GM19467 (cell line): ENCODE measurements at regions not wholly inside any gene's neighbourhood (a gene's known extent, or its start where the extent isn't known, plus 50 kb on each side); places are given as distances from the start of the nearest gene placed in this dataset.

ENCODE experiments used
- ATAC-seq: cut with Tn5 transposase; IDR thresholded peaks from one replicate; pipeline ENCODE4 v1.9.1; 2021; ENCODE audit warnings: mild to moderate bottlenecking, moderate library complexity; ENCODE audit not compliant: unreplicated experiment

DNA sequence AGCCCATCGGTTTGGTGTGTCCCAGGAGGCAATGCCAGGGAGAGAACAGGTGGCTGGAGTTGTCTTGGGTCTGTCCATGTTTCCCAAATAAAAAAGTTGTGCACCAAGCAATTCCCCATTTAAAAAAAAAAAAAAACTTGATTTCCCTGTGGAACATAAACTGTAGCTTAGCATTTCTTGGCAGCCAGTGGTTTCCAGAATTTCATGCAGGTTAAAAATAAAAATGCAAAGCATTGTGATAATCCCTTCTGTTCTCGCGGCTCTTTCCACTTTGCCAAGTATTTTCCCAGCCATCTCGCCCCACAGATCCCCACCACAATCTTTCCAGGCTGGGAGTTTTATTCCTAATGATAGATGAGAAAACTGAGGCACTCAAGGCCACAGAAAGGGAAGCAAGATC, 51.4 kb upstream of the MSX1 start:
- ATAC-seq = no peak

DNA sequence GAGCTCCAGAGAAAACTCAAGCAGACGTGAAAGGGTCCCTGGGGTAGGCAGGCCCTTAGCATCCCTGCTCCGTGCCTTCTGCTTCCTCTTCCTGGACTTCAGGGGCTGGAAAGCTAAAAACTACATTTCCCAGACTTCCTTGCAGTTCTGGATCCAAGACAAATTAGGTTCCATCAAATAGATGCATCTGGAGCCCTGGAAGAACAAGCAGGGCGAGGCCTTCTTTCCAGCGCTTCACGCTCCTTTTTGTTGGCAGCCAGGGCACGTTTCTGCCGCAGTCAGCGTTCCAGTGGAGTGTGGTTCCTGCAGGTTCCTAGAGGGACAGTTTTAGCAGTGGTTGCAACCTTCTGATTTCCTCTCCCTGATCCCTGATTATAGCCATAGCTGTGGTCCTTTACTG, 53.6 kb upstream of the MSX1 start:
- no peak for ATAC-seq

DNA sequence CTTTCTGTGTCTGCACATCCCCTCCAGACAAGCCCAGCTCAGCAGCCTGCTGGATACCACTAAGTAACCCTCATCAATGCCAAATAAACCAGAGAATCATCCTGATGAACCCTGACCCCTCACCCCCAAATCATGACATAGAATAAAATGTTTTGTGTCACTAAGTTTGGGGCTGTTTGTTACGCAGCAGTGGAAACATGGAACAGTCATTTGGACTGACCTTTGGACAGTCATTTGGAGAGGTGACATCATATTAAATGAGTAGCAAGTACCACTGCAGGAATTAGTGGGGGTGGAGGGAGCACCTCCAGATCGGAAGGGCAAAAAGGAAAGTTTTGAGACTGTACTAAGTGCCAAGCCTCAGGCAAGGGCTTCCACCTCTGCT, 55.6 kb upstream of the MSX1 start:
- no peak for ATAC-seq

DNA sequence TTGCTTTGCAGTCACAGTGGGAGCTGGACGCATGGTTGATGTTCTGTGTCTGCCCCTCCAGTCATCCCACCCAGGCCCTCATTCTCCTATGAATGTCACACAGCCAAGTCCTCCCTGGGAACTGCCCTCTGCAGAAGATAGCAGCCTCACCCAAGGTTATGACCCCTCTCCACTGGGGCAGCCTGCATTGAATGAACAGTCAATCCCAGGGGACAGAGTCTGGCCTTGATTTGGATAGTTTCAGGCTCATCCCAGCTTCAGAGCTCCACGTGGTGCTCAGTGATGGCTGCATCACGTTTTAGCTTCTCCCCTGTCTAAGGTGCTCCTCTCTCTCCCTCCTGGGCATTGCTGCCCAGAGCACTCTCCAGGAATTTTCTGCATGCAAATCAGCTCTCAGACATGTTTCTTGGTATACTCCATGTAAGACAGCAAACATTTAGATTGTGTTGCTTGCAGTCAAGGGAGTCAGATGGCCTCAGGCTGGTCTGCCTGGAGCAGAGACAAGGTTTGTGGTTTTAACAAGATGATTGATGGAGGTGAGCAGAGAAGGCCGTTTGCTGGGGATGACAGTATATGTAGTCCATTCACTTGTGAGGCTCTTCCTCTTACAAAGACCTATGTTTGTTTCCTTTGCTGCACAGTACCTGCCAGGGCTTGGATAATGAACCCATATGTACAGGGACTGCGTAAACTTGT, 56.1 kb upstream of the MSX1 start:
- no peak for ATAC-seq

DNA sequence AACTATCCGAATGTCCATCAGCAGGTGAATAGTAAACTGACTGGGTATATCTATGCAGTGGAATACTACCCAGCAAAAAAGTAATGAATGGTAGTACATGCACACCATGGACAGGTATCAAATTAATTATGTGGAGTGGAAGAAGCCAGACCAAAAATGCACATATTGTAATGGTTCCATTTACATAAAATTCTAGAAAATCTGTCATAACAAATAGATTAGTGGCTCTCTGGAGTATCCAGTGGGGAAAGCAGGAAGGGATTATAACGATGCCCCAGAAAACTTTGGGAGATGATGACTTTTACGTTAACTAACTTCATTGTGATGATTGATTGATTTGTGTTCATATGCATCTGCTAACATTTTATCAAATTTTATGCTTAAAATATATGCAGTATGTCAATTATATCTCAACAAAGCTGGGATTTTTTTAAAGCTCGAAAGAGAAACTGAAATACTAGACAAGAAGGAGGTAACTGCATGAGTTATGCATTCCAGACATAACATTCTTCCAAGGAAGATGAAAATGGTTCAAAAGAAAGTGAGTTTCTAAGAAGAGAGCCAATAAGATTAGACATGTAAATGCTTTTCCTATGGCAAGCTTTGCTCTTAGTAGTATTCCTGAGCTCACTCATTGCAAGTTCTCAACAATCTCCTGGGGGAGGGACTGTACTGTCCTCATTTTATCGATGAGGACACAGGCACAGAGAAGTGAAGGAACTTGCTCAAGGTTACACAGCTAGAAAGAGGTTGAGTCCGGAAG, 58.6 kb upstream of the MSX1 start:
- ATAC-seq = no peak

DNA sequence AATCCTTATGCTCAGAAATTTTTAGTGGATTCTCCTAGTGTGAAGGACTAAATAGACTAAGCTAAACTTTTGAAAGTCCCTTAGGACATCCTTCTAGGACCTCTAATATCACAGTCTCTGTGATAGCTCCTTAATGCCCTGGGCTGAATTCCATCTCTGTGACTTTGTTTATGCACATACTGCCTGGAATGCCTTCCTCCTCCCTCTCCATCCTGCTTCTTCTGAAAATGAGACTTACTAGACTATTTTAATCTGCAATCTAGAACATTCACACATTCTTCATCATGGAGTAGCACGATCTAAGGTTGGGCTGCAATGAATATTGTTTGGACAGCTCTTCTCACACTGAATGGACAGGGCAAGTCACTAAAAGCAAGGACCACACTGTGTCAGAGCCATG, 65.0 kb upstream of the MSX1 start:
- ATAC-seq = no peak

DNA sequence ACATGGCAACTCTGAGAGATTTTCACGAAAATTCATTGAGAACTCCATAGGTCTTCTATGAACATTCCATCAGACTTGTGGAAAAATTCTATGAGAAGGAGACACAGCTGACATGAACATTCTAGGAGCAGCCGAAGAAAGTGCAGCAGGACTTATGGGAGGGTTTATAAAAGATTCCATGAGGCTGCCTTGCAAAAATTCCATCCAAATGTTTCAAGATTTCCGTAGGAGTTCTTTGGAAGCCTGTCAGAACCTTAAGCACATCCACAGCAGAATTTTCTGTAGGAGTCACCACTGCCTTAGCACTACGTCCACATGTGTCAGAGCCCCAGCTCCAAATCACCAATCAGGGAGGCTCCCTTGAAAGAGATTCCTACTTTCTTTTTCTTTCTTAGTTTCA, 67.0 kb upstream of the MSX1 start:
- ATAC-seq = no peak

DNA sequence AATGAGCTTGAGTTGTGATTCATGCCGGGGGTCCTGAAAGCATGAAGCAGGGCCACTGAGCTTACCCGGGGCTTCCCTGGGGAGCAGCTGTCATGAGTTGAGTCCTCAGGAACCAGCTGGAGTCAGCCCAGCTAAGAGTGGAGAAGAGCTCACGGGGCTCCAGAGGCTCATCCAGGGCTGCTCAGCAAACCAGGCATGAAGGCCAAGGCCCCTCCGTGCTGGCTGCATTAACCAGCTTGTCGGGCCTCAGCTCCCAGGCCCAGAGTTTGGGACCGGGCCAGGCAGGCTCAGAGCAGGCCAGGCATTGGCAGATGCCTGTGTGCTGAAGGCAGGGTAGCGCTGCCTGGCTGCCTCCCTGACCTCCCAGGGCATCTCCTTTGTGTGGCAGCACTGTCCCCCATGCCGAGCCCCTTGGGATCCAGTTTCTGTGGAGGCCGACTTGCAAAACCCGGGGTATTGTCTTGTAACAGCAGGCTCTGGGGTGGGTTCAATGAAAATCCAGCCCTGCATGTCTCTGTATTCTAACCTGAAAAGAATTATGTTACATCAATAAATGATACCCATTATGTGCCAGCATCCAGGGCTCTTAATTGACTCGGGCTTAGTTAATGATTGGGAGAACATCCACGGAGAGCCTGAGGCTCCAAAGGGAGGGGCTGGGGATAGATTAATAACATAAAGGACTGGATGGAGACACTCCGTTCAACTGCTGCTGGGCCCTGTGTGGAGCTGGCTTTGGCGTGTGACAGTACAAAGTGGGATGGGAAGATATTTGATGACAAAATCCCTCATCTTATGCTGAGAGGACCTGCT, 68.0 kb upstream of the MSX1 start:
- ATAC-seq = no peak

DNA sequence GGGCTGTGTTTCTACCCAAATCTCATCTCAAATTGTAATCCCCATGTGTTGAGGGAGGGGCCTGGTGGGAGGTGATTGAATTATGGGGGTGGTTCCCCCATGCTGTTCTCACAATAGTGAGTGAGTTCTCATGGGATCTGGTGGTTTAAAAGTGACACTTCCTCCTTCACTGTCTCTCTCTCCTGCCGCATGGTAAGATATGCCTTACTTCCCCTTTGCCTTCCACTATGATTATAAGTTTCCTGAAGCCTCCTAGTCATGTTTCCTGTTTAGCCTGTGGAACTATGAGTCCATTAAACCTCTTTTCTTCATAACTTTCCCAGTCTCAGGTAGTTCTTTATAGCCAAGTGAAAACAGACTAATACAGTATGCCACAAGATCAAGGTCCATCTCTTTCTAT, 70.0 kb upstream of the MSX1 start:
- no peak for ATAC-seq

DNA sequence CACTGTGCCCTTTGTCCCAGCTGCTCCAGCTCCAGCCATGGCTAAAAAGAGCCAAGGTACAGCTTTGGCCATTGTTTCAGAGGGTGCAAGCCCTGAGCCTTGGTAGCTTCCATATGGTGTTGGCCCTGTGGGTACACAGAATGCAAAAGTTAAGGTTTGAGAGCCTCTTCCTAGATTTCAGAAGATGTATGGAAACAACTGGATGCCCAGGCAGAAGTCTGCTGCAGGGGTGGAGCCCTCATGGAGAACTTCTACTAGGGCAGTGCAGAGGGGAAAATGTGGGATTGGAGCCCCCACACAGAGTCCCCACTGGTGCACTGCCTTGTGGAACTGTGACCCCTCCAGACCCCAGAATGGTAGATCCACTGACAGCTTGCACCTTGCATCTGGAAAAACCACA, 70.9 kb upstream of the MSX1 start:
- ATAC-seq = no peak

DNA sequence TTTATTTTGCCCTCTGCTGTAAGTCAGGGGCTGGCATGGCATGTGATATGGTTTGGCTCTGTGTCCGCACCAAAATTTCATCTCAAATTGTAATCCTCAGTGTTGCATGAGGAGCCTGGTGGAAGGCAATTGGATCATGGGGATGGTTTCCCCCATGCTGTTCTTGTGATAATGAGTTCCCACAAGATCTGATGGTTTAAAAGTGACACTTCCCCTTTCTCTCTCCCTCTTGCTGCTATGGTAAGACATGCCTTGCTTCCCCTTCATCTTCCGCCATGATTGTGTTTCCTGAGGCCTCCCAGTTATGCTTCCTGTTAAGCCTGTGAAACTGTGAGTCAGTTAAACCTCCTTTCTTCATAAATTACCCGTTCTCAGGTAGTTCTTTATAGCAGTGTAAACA, 72.0 kb upstream of the MSX1 start:
- no peak for ATAC-seq

DNA sequence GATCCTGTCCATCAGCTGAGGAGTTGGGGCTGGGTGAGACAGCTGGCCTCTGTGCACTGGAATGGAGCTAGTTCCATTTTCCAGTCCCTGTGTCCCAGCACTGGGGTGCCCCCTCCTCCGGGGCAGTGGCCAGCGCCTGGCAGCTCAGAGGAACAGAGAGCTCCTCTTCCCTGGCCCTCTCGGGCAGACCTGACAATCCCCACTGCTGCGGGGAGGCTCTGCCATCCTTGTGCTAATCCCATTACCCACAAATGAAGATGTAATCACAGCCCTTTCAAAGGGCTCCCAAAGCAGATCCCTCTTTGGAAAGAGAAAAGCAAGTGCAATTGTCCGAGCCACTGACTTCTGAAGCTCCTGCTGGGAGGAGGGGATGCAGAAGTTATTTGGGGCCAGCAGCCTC, 75.1 kb upstream of the MSX1 start:
- no peak for ATAC-seq

DNA sequence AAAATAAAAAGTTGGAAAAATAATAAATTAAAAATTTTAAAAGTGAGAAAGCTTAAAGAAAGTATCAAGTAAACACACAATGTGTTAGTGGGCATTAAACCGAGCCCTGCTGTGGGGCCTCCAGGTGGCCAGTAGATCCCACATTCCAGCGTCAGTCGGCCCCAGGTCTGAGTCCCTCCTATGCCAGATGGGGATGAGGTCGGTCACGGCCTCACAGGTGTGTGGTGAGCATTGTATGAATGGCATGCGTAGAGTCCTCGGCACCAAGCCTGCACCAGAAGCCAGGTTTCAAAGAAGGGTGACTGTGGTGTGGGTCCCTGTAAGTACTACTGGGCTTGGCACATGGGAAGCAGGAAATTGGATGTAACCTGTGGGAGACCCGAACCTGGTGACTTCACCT, 75.6 kb upstream of the MSX1 start:
- no peak for ATAC-seq

DNA sequence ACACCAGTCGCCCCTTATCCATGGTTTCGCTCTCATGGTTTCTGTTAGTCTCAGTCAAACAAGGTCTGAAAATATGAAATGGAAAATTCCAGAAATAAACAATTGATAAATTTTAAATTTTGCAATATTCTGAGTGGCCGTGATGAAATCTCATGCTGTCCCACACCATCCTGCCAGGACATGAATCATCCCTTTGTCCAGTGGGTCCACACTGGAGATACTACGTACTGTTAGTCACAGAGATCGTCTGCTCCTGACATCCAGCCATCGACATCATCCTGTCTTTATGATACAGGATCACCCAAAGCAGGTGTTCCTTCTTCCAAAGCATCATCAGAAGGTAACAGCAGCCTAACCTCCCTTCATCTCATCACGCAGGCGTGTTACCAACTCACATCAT, 76.5 kb upstream of the MSX1 start:
- ATAC-seq = no peak

DNA sequence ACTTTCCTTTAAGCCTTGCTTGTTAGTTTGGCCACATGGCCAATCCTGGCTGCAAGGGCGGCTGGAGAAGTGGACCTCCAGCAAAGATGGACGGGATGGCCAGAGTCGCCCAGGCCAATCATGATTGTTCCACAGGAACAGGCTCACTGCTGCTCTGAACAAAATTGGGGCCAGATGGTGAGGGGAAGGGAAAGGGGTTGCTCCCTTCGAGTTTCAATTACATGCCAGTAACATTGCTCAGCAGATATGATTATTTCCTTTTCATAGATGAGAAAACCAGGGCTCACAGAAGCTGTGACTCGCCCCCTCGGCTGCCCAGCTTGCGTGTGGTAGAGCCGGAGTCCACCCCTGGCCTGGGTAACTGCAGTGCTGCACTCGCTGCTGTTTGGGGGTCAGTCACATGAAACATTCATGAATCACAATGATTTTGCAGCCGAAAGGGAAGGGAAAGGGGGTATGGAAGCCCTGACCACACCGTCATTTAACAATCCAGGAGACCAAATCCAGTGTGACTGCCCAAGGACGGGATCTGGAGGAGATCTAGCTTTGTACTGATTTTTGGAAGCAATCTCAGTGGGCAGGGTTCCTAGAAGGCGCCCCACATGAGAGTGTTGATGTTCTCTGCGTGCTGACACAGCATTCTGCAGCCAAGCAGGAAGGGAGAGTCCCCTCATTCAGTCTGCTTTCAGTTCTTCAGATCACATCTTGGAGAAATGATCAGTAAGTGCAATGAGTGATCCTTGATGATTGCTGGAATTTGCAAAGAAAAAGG, 77.3 kb upstream of the MSX1 start:
- no peak for ATAC-seq

DNA sequence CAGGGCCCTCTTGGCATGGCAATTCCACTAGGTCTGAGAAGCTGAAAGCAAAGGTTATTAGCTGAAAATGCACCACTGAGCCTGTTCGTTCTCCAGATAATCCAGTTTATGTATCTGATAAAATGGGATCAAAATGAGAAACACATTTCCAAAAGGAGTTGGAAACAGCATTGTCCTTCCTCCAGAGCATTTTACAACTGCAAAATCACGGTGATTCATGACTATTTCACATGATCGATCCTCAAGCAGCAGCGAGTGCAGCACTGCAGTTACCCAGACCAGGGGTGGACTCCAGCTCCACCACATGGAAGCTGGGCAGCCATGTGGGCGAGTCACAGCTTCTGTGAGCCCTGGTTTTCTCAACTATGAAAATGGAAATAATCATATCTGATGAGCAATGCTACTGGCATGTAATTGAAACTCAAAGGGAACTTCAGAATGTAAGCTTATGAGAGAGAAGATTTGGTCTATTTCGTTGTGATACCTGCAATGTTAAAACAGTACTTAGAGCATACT, 78.7 kb upstream of the MSX1 start:
- ATAC-seq = no peak

DNA sequence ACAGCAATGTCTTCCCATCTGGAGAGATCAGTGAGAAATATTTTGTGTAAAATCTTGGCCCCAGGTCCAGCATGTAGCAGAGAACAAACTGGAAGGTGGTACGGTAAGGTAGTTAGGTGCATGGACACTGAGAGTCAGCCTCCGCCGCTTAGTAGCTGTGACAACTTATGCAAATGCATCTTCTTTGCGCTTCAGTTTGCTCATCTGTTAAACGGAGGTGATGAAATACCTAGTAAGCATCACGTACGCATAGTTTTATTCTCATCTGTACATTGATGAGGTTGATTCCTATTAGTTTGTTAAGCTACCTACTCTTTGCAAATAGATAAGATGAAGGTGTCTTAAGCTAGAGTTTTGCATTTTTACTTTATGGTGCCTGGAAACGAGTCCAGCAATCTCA, 80.0 kb upstream of the MSX1 start:
- ATAC-seq = no peak

DNA sequence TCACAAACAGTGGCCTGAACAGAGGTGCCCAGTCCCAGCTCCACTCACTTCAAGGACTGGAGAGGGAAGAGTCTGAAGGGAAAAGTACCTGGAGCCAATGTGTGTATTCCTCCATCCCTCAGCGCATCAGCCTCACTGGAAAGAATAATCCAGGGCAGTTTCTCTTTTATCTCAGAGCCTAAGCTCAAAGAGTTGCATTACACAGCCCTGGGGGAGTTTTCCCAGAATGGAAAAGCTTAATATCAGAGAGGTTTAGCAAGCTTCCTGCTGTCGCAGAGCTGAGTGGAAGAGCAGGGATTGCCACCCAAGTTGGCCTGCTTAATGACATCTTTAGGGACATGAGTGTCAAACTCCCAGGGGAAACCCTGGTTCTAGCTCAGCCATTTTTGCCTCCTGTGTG, 80.4 kb upstream of the MSX1 start:
- ATAC-seq = no peak

DNA sequence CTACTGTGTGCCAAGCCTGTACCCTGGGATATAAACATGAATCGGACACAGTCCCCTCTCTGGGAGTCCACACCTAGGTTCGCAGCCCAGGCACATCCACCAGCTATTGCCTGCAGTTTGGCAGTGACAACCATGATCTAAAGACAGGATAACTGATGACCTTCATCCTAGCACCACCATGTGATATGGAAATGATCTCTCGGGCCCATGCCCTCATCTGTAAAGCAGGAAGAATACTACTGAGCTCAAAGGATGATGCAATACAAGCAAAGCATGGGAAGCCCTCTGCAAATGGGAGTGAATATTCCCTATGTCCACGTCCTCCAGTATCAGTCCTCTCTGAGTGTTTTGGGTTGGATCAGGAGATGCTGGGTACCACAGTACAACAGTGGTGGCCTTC, 80.9 kb upstream of the MSX1 start:
- ATAC-seq = no peak

DNA sequence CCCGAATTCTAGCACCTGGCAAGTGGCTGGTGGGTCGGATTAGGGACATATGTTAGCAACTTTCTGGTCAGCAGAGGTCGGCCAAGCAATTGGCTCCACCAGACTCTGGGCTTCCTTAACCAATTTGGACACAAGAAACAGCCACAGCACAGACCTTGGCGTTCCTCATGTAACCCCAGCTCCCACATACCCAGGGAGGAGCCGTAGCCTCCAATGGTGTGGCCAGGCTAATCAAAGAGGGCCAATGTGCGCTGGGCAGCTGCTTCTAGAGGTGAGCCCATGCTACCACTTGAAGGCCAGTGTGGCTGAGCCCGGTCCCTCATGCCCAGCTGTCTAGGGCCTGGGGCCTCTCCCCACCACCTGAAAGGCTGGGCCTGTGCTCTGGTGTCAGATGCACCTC, 82.5 kb upstream of the MSX1 start:
- no peak for ATAC-seq

DNA sequence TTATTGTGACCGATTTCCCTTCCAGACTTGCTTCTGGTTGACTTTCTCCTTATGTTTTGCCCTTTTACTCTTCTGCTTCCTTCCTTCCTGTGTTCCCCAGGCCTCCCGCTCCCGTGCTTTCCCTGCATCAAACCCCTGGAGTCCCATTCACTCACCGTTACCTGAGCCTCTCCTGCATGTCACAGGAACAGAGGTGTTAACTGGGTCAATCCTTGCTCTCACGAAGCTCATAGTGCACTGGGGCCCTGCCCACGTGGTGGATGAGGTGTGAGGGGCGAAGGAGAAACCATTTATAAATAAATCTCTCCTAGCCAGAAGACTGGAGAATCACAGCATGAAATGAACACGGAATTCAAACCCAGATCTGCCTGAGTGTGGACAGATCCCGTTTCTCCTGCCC, 83.1 kb upstream of the MSX1 start:
- no peak for ATAC-seq
